BLaER1 treated with 17β-estradiol and CSF1 and Interleukin-3, amounts not matched to agents 10 nM and 100 nM (cell line): ENCODE measurements at regions not wholly inside any gene's neighbourhood (a gene's known extent, or its start where the extent isn't known, plus 50 kb on each side); places are given as distances from the start of the nearest gene placed in this dataset.

ENCODE experiments used
- H3K27ac ChIP-seq, 11 experiments: shearing (Covaris generic); formaldehyde crosslinking; 2 replicates each; pipeline ENCODE4 v1.8.1; 2022
- H3K27me3 ChIP-seq, 11 experiments: shearing (Covaris generic); formaldehyde crosslinking; 2 replicates each; pipeline ENCODE4 v1.8.1; 2022
- H3K36me3 ChIP-seq, 11 experiments: shearing (Covaris generic); formaldehyde crosslinking; 2 replicates each; pipeline ENCODE4 v1.8.1; 2022
- H3K4me1 ChIP-seq, 10 experiments: shearing (Covaris generic); formaldehyde crosslinking; 2 replicates each; pipeline ENCODE4 v1.8.1; 2022
- H3K4me2 ChIP-seq, 11 experiments: shearing (Covaris generic); formaldehyde crosslinking; 2 replicates each; pipeline ENCODE4 v1.8.1; 2022
- H3K4me3 ChIP-seq, 10 experiments: shearing (Covaris generic); formaldehyde crosslinking; 2 replicates each; pipeline ENCODE4 v1.8.1; 2022
- H3K9ac ChIP-seq, 11 experiments: shearing (Covaris generic); formaldehyde crosslinking; 2 replicates each; pipeline ENCODE4 v1.8.1; 2022
- H3K9me3 ChIP-seq, 11 experiments: shearing (Covaris generic); formaldehyde crosslinking; replicated peaks in 1 of 11; 2 replicates each; pipeline ENCODE4 v1.8.1; 2022
- H4K20me1 ChIP-seq, 11 experiments: shearing (Covaris generic); formaldehyde crosslinking; 2 replicates each; pipeline ENCODE4 v1.8.1; 2022
- Cebpa-rat ChIP-seq, 11 experiments: shearing (Covaris generic); IDR thresholded peaks; 2 replicates each; pipeline ENCODE4 v1.8.1; 2022

- Histone ChIP-seq H3K9me3 (no peaks in the 10 kb centered on the region), H3K4me1 (peaks cover 0 to 67% (median 14%) of the 10 kb centered on the region in 10 experiments; a peak in 14 of 20 replicates), H3K27ac (no peak overlapping the region), H4K20me1 (no peaks in the 10 kb centered on the region), H3K9ac (no peak overlapping the region), H3K4me2 (peak overlapping the region in 2 of 11 experiments; percentile 46 to 48; a peak in 4 of 22 replicates), H3K27me3 (no peaks in the 10 kb centered on the region), H3K4me3 (no peak overlapping the region), H3K36me3 (no peaks in the 10 kb centered on the region)
- no peak for TF ChIP-seq Cebpa-rat (IDR thresholded peaks at IDR 0.05)
Observed at GRCh38 chr1:185487026-185487425, 170.0 kb upstream of the IVNS1ABP start.

- H3K4me1 ChIP-seq: peaks cover 0 to 67% (median 14%) of the 10 kb centered on the region in 10 experiments; a peak in 14 of 20 replicates
- H3K4me2 ChIP-seq: peak overlapping the region in 3 of 11 experiments; percentile 3 to 48 (median 46); a peak in 5 of 22 replicates
- no peak overlapping the region for H3K4me3 ChIP-seq
- no peak overlapping the region for H3K9ac ChIP-seq
- H3K36me3 ChIP-seq: no peaks in the 10 kb centered on the region
- no peaks in the 10 kb centered on the region for H3K9me3 ChIP-seq
- no peak overlapping the region for H3K27ac ChIP-seq
- TF ChIP-seq Cebpa-rat (IDR thresholded peaks at IDR 0.05): no peak
- H3K27me3 ChIP-seq: no peaks in the 10 kb centered on the region
- H4K20me1 ChIP-seq: no peaks in the 10 kb centered on the region
Observed at GRCh38 chr1:185486346-185486745, 169.3 kb upstream of the IVNS1ABP start.

- no peaks in the 10 kb centered on the region for H3K9me3 ChIP-seq
- no peaks in the 10 kb centered on the region for H3K27me3 ChIP-seq
- no peak overlapping the region for H3K4me3 ChIP-seq
- H3K27ac ChIP-seq: peak overlapping the region in 9 of 11 experiments; percentile 8 to 75 (median 60); a peak in 14 of 22 replicates
- peak overlapping the region in 4 of 11 experiments; percentile 11 to 27 (median 16); a peak in 4 of 22 replicates for H3K9ac ChIP-seq
- TF ChIP-seq Cebpa-rat (IDR thresholded peaks at IDR 0.05): no peak
- peak overlapping the region in 6 of 11 experiments; percentile 21 to 61 (median 47); a peak in 11 of 22 replicates for H3K4me2 ChIP-seq
- no peaks in the 10 kb centered on the region for H3K36me3 ChIP-seq
- peaks cover 0 to 62% (median 13%) of the 10 kb centered on the region in 10 experiments; a peak in 12 of 20 replicates for H3K4me1 ChIP-seq
- H4K20me1 ChIP-seq: no peaks in the 10 kb centered on the region
Observed at GRCh38 chr1:185483664-185484450, 166.8 kb upstream of the IVNS1ABP start.

- Histone ChIP-seq H3K9ac (peak overlapping the region in 3 of 11 experiments; percentile 11 to 27 (median 17); a peak in 2 of 22 replicates), H3K9me3 (no peaks in the 10 kb centered on the region), H3K36me3 (no peaks in the 10 kb centered on the region), H3K4me1 (peaks cover 0 to 56% (median 13%) of the 10 kb centered on the region in 10 experiments; a peak in 12 of 20 replicates), H3K27me3 (no peaks in the 10 kb centered on the region), H3K27ac (peak overlapping the region in 8 of 11 experiments; percentile 15 to 75 (median 65); a peak in 13 of 22 replicates), H3K4me2 (peak overlapping the region in 5 of 11 experiments; percentile 21 to 61 (median 45); a peak in 9 of 22 replicates), H4K20me1 (no peaks in the 10 kb centered on the region), H3K4me3 (no peak overlapping the region)
- no peak for TF ChIP-seq Cebpa-rat (IDR thresholded peaks at IDR 0.05)
Observed at GRCh38 chr1:185483217-185483616, 166.2 kb upstream of the IVNS1ABP start.

- Histone ChIP-seq H3K4me2 (no peak overlapping the region; a peak in 1 of 22 replicates), H3K9me3 (no peaks in the 10 kb centered on the region), H3K36me3 (no peaks in the 10 kb centered on the region), H3K9ac (no peak overlapping the region), H3K4me3 (no peak overlapping the region), H3K27ac (no peak overlapping the region), H3K27me3 (no peaks in the 10 kb centered on the region), H4K20me1 (no peaks in the 10 kb centered on the region), H3K4me1 (peaks cover 0 to 36% (median 13%) of the 10 kb centered on the region in 10 experiments; a peak in 12 of 20 replicates)
- no peak for TF ChIP-seq Cebpa-rat (IDR thresholded peaks at IDR 0.05)
Observed at GRCh38 chr1:185480545-185480944, 163.5 kb upstream of the IVNS1ABP start.

- Histone ChIP-seq H3K27ac (no peak overlapping the region), H3K4me3 (no peak overlapping the region), H3K9me3 (no peaks in the 10 kb centered on the region), H3K4me2 (no peak overlapping the region), H3K4me1 (peaks cover 0 to 32% (median 13%) of the 10 kb centered on the region in 10 experiments; a peak in 12 of 20 replicates), H3K9ac (no peak overlapping the region), H4K20me1 (no peaks in the 10 kb centered on the region), H3K27me3 (no peaks in the 10 kb centered on the region), H3K36me3 (no peaks in the 10 kb centered on the region)
- TF ChIP-seq Cebpa-rat (IDR thresholded peaks at IDR 0.05): no peak
Observed at GRCh38 chr1:185479796-185480195, 162.8 kb upstream of the IVNS1ABP start.

GRCh38 chr1:185478877-185479276 lies 161.8 kb upstream of the IVNS1ABP start:
- H3K27ac ChIP-seq: no peak overlapping the region
- no peak overlapping the region for H3K4me2 ChIP-seq
- H3K4me1 ChIP-seq: peaks cover 0 to 23% (median 5%) of the 10 kb centered on the region in 10 experiments; a peak in 12 of 20 replicates
- no peak for TF ChIP-seq Cebpa-rat (IDR thresholded peaks at IDR 0.05)
- no peaks in the 10 kb centered on the region for H3K27me3 ChIP-seq
- no peak overlapping the region for H3K4me3 ChIP-seq
- H4K20me1 ChIP-seq: no peaks in the 10 kb centered on the region
- H3K9me3 ChIP-seq: no peaks in the 10 kb centered on the region
- no peaks in the 10 kb centered on the region for H3K36me3 ChIP-seq
- no peak overlapping the region for H3K9ac ChIP-seq

- TF ChIP-seq Cebpa-rat (IDR thresholded peaks at IDR 0.05): no peak
- Histone ChIP-seq H3K4me1 (peaks cover 0 to 13% (median 0%) of the 10 kb centered on the region in 10 experiments; a peak in 5 of 20 replicates), H3K9ac (no peak overlapping the region), H3K36me3 (no peaks in the 10 kb centered on the region), H4K20me1 (no peaks in the 10 kb centered on the region), H3K9me3 (no peaks in the 10 kb centered on the region), H3K4me3 (no peak overlapping the region), H3K27me3 (no peaks in the 10 kb centered on the region), H3K27ac (no peak overlapping the region), H3K4me2 (peak overlapping the region in 1 of 11 experiments; percentile 5; a peak in 1 of 22 replicates)
Observed at GRCh38 chr1:185477638-185478580, 160.9 kb upstream of the IVNS1ABP start.
